HG03135 (cell line): ENCODE measurements at regions not wholly inside any gene's neighbourhood (a gene's known extent, or its start where the extent isn't known, plus 50 kb on each side); places are given as distances from the start of the nearest gene placed in this dataset.
"Not testable (repeated sequence)": the region's sequence is repeated elsewhere in the genome, so short reads cannot be mapped to it uniquely, and the experiment has no call there.

Experiments used
- ATAC-seq: cut with Tn5 transposase; IDR thresholded peaks from one replicate; pipeline ENCODE4 v1.9.1; 2021; ENCODE audit warnings: mild to moderate bottlenecking, moderate library complexity; ENCODE audit not compliant: unreplicated experiment

DNA sequence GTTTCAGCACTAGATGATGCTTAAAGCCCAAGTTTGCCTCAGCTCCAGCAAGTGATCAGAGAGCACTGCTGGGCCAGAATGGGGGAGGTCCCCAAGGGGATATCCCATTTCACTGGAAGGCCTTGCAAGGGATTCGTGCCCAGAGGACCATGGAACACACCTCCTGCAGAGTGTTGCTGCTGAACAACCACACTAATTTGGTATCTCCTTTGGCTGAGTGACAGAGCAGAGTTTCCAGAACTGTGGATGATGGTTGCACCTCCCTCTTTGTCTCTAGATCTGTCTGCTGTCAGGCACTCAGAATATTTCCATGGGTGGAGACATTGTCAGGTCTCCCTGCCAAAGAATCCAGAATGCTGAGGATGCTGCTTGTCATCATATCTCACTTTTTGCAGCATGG lies 484.8 kb upstream of the NETO1 start:
- ATAC-seq = no peak

DNA sequence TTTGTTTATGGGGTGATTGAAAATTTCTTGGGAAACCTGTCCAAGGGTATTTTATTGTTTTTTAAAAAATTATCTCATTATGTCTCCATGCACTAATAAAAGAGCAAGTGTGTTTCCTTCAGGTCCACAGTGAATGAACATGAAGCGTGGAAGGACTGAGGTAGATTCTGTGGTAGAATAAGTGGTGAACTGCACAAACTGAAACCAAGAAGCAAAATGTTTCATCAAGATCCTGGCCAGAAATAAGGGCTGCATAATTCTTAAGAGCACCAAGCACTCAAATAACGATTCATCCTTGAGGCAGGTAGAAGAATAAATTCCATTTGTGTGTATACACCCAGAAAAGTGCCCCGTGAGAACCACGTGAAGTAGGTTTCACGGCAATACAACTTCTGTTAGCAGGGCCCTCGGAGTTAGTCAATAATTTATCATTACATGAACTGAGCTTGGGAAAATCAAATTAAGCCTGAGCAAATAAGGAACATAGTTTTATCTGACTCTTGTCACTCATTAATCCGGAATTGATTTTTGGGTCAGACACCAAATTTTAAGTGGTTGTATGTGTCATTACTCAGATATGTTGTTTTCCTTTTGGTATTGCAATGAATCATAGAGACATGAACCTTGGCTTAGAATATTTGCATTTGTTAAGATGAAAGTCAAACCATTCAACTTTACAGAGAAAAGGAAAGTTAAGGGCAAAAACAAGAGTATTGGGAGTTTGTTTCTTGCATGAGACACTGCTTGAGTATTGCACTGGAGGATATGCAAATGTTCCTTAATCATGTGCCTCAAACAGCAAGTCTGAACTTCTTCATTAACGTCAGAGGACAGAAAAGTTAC lies 472.6 kb upstream of the NETO1 start:
- ATAC-seq = no peak

DNA sequence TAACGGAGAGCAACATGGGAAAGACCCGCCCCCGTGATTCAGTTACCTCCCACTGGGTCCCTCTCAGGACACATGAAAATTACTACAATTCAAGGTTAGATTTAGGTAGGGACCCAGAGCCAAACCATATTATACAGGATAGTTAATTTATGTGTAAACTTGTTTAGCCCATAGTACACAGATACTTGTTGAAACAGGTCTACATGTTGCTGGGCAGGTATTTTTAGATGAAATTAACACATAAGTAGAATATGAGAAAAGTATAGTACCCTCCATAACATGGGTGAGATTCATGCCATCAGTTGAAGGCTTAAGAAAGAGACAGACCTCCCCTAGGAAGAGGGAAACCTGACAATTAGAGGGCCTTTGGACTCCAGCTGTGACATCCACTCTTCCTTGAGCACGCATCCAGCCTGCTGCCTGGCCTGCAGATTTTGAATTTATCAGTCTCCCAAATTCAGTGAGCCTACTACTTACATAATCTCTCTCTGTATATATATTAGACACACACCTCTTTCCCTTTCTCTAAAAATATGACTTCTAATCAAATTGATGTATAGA lies 463.5 kb upstream of the NETO1 start:
- ATAC-seq = no peak

DNA sequence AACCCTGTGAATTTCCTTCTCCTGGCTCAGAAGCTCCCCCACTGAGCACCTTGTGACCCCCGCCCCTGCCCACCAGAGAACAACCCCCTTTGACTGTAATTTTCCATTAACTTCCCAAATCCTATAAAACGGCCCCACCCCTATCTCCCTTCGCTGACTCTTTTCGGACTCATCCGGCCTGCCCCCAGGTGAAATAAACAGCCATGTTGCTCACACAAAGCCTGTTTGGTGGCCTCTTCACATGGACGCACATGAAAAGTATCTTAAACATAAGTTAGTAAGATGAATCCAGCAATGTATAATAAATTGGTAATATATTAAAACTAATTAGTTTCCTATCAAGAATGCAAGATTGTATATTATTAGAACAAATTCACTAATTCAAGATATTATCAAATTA lies 462.3 kb upstream of the NETO1 start:
- not testable (repeated sequence) for ATAC-seq

DNA sequence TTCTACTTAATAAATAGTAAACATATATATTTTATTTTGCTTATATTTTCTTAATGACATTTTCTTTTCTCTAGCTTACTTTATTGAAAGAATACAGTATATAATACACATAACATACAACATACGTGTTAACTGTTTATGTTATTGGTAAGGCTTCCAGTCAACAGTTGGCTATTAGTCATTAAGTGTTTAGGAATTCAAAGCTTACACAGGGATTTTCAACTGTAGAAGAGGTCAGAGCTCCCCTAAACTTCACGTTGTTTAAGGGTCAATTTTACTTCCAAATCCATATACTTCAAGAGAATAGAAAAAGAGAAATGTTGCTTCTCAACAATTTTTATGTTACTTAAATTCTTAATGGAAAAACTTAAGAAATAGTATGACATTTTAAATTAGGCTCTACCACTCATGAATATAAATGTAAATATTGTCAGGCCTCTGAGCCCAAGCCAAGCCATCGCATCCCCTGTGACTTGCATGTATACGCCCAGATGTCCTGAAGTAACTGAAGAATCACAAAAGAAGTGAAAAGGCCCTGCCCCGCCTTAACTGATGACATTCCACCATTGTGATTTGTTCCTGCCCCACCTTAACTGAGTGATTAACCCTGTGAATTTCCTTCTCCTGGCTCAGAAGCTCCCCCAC lies 456.5 kb upstream of the NETO1 start:
- ATAC-seq = not testable (repeated sequence)

DNA sequence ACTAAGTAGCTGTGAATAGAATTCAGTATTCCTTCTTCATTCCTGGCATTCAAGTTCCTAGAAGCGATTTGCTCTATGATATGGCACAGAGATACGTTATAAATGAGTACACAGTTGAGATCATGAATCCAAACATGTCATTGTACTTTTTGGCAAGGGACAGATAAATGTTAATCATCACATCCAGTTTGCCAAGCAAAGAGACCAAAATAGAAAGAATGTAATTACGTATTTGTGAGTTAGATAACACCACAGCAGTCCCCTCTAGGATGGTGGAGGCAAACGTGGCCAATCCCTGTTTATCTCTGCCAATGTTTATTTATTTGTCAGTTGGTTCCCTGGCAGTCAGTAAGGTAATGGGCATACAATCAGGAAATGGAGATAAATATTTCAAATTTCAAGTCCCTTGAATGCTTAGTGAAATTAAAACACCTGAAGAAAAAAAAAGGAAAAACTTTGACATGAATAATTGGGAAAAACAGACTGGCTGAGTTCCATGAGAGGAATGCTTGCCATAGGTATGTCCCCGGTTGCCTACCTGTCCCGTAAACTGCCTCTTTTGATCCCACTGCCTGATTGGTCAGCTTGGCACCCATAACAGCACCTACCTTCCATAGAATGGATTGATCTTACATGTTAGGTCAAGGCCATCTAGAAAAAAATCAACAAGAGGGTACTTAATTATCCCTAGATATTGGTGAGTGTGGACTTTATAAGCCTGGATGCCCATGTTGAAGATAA lies 451.1 kb upstream of the NETO1 start:
- ATAC-seq = no peak

DNA sequence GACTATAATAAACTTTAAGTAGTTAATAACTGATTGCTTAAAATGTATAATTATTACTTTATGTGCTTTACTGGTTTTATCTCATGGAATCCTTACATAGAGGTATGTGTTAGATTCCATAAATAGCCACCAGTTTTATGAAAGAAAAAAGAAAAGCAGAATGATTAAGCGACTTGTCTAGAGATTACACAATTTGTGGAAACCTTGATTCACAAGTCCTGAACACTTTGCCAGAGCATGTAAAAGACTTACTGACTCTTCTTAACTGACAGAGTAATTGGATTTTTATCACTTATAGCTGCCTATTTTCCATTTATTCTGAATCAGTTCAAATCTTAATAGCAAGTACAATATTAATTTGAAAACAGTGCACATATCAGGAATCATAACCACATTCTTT lies 448.7 kb upstream of the NETO1 start:
- ATAC-seq = no peak

DNA sequence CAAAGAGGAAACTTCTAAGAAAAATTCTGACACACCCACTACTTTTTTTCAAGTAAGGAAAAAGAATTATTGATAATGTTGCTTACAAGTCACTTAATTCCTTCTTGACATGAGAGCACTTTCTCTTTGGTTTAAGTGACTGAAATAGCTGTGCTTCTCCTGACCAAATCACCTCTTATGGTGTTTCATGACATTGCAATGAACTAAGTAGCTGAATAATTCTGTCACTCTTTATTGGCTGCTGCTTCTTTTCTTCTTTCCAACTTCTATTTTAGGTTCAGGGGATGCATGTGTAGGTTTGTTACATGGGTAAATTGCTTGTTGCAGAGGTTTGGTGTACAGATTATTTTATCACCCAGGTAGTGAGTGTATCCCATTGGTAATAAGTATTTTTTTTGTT lies 447.6 kb upstream of the NETO1 start:
- no peak for ATAC-seq

DNA sequence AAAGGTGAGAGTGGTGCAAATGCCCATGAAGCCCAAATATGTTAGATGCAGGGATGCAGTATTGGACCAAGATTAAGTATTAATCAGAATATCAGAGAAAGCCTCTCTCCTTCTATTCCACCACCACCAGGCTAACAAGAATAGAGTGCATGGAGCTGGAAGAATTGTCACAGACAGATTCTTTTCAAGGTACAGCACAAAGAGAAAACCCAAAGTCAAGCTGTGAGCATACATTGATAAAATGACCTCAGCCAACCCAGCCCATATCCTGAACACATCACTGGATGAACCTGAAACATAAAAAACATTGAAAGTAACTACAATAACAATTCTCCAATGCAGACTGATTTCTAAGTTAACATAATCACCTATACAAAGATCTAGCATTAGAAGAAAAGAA lies 445.7 kb upstream of the NETO1 start:
- no peak for ATAC-seq

DNA sequence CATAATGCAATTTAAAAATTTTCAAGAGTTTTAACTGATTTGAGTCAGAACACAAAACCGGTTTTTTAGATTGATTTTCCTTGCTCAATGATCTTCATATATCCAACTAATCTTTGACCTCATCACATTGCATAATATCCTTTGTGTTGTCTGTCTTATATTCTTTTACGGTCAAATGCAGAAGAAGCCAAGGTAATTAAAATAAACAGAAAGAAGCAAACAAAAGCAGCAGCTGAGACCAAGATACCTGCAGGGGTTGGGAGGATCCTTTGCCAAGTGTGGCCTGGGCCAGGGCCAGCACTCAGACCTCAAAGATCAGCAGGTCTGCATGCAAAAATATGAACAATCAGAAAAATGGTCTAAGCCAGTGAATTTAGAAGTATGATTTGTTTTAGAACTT lies 428.9 kb upstream of the NETO1 start:
- ATAC-seq = no peak

DNA sequence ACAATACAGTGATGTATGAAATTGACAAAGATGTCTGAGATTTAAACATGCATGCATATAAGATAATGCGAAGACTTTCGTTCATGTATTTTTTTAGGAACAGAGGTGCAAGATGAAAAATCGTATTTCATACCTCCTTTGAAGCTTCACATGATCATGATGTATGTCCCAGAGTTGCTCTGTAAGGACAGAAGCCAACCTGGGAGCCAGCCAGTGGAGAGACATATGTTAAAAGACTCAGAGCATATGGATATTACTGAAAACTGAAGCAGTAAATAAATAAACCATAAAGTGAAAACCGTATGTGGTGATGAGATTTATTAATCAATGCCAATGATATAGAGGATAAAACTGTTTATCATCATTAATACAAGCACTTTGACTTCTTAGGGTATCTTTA lies 424.4 kb upstream of the NETO1 start:
- no peak for ATAC-seq

DNA sequence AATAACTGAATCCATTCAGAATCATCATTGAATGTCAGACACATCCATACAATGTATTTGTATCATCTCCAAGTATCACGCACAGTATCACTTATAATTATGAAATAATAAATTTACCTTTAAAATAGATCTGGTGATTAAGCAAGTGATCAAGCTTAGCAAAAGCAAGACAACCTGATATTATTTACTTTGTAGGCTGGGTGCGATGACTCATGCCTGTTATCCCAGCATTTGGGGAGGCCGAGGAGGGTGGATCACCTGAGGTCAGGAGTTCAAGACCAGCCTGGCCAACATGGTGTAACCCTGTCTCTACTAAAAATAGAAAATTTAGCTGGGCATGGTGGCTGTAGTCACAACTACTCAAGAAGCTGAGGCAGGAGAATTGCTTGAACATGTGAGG lies 421.0 kb upstream of the NETO1 start:
- ATAC-seq = no peak

DNA sequence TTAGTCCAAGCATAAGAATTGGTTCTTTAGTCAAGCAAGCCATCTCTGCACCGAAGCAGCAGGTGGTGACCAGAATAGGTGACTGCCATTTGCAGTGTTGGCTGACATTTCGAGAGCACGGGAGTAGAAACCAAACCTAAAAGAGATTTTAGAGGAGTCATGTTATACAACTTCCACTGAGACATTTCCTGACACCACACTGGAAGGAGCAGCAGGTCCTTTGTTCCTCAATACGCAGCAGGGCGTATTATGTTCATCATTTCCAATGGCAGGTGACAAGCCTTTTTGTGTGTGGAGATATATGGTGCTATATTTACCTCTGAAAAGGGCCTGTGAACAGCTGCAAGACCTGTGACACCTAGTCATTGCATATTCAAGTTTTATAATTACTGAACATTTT lies 418.8 kb upstream of the NETO1 start:
- ATAC-seq = no peak

DNA sequence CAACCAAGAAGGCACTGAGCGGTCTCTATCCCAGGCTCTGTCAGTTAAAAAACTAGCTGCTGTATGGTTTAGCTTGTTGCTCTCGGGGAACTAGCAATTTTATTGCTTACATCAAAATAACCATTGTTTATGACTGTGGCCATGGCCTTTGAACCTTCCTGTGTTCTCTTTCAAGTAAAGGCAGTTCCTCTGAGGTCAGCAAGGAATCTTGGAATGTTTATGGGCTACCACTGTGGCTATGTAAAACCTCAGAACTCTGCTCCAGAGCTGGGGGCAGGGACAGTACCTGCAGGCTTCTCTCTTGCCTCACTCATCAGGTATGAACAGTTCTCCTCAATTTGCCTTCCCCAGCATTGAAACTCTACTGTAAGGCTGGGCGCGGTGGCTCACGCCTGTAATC lies 416.0 kb upstream of the NETO1 start:
- no peak for ATAC-seq

DNA sequence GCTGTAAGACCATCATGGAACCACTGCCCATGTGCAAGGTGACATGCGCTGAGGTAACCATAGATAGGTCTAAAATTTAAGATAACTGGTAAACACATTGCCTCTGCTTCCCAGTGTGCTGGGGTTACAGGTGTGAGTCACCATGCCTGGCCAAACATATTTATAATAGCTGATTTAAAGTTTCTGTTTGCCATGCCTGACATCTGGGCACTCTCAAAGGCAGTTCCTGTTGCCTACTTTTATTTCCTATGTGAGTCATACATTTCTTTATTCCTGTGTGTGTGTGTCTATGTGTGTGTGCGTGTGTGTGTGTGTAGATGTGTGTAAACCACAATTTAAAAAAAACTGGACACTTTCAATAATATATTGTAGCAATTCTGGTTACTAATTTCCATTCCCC lies 415.2 kb upstream of the NETO1 start:
- no peak for ATAC-seq

DNA sequence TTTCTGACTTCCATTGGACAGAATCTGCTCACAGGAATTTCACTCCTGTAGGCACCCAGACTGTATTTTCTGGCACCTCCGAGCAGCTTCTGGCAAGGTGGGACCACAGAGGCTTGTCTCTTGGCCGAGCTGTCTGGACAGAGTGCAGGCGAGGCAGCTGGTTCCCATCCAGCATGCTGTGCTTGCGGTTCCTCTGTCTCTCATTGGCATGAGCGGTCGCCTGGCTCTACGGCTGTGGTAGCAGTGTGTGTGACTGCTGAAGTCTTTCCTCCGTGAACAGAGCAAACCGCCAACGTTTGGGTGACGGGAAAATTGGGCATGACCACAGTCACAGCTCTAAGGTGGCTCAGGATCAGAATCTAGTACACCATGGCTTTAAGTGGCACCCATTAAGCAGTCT lies 411.7 kb upstream of the NETO1 start:
- no peak for ATAC-seq

DNA sequence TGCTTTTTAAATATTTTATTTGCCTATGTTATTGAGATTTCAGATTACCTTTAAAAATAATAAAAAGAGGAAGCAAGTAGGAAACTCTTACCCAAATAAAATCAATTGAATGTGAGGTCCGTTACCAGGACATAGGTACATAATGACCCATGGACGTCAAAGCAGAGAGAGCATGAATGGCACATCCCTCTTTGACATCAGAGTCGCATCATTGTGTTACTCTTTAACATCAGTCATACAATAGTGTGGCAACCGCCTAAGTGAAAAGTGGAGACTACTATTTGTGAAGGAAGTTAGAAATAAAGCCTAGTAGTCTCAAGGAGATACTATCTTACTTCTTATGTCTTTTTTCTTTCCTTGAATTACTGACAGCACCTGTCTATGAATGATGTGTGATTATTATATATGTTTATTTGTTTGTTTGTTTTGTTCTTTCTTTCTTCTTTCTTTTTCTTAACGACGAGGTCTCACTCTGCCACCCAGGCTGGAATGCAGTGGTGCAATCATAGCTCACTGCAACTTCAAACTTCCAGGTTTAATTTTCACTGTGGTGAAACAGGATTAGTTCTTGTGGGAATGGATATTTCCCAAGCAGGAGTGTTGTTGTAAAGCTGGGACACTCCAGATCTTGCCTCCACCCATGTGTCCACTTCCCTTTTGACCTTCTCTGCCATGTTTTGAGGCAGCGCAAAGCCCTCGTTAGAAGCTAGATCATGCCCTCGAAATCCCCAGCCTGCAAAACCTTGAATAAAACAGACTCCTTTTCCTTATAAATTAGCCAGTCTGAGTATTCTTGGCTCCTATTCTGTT lies 407.2 kb upstream of the NETO1 start:
- no peak for ATAC-seq

DNA sequence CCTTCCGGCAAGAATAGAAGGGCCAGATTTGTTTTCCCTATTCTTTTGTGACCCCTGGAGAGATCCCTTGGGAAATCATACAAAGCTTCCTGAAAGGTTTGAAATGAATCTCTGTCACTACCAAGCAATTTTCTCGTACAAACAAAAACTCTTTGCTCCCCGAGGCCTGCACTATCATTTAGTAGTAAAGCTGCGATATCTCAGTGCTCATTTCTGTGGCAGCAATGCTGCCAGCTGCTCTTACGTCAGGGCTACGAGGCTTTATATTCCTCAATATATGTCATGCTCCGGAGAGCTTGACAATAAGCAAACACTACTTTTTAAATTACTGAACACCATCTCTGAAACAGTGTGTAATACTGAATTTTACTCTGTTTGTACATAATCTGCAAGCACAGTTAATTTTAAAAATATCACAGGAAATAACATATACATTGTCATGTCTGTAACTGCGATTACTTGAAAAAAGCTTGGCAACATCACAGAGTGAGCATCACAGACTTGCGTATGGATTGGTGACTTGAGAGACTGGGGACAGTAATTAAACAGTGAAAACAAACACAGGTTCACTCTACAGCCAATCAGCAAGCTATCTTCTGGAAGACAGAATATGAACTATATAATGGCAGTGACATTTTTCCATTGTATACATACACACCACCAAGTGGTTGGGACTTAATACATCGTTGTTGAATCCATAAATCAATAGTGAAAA lies 403.3 kb upstream of the NETO1 start:
- no peak for ATAC-seq

DNA sequence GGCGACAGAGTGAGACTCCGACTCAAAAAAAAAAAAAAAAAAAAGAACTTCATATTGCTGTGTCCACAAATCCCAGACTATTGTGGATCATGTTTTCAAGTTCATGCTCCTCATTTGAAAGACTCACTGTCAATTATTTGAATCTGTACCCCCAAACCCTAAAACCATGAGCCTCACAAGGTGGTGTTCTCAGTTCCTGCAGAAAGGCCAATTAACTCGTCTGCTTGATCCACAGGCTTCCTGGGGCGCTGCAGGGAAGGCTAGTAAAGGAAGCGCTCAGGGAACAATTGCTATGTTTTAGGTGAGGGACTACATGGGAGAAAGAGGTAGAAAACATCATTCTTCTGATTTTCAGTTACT lies 396.8 kb upstream of the NETO1 start:
- ATAC-seq = no peak

DNA sequence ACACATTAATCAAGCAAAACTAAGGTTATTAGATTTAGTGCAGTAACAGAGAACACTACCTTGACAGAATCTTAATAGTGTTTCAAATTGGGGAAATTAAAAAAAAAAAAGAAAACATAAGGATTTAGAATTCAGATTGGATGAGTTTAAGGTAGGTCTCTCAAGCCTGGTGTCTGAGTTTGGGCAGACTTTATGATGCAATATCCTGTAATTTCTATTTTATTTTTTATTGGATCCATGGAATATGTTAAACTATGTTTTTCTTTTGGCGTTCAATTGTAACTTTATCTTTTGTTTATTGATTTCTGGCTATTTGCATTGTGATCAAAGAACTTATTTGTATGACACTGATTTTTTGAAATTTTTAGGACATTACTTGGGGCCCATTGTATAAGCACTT lies 394.1 kb upstream of the NETO1 start:
- no peak for ATAC-seq
